ENCODE measurements at regions not wholly inside any gene's neighbourhood (a gene's known extent, or its start where the extent isn't known, plus 50 kb on each side); places are given as distances from the start of the nearest gene placed in this dataset.

- Histone ChIP-seq H3K36me3 (replicated peaks) (no peaks in the 10 kb centered on the region), H3K27ac (no peak overlapping the region), H3K27me3 (replicated peaks) (no peaks in the 10 kb centered on the region), H3K4me3 (ENCODE audit: low read depth, low read length) (no peak overlapping the region)
- no peak for TF ChIP-seq CTCF (IDR thresholded peaks at IDR 0.05; ENCODE audit: low read depth, low read length, missing control alignments)
- in situ Hi-C loops (cut with HindIII; ENCODE audit: low pct_ligation_motif_present, low sequenced_read_pairs): no loop called here
- no peak for DNase-seq
Observed at GRCh38 chr6:25052181-25052580, 116.4 kb upstream of the RIPOR2 start.

GRCh38 chr6:25053875-25054371 lies 118.2 kb upstream of the RIPOR2 start:
- no peaks in the 10 kb centered on the region for H3K36me3 ChIP-seq (replicated peaks)
- H3K27me3 ChIP-seq (replicated peaks): no peaks in the 10 kb centered on the region
- TF ChIP-seq CTCF (IDR thresholded peaks at IDR 0.05; ENCODE audit: low read depth, low read length, missing control alignments): no peak
- peak overlapping the region; percentile 87 for H3K27ac ChIP-seq
- no peak for DNase-seq
- H3K4me3 ChIP-seq (ENCODE audit: low read depth, low read length): no peak overlapping the region
- in situ Hi-C loops (cut with HindIII; ENCODE audit: low pct_ligation_motif_present, low sequenced_read_pairs): no loop called here

- TF ChIP-seq CTCF (IDR thresholded peaks at IDR 0.05; ENCODE audit: low read depth, low read length, missing control alignments): no peak
- peak; percentile 55 for DNase-seq
- Histone ChIP-seq H3K36me3 (replicated peaks) (no peaks in the 10 kb centered on the region), H3K27ac (peak overlapping the region; percentile 87), H3K4me3 (ENCODE audit: low read depth, low read length) (no peak overlapping the region), H3K27me3 (replicated peaks) (no peaks in the 10 kb centered on the region)
- in situ Hi-C loops (cut with HindIII; ENCODE audit: low pct_ligation_motif_present, low sequenced_read_pairs): no loop called here
Observed at GRCh38 chr6:25054469-25054868, 118.7 kb upstream of the RIPOR2 start.

GRCh38 chr6:25056130-25056529 lies 120.4 kb upstream of the RIPOR2 start:
- Histone ChIP-seq H3K27me3 (replicated peaks) (no peaks in the 10 kb centered on the region), H3K4me3 (ENCODE audit: low read depth, low read length) (no peak overlapping the region), H3K27ac (no peak overlapping the region), H3K36me3 (replicated peaks) (no peaks in the 10 kb centered on the region)
- no peak for DNase-seq
- in situ Hi-C loops (cut with HindIII; ENCODE audit: low pct_ligation_motif_present, low sequenced_read_pairs): no loop called here
- no peak for TF ChIP-seq CTCF (IDR thresholded peaks at IDR 0.05; ENCODE audit: low read depth, low read length, missing control alignments)

GRCh38 chr6:25057111-25057905 lies 121.5 kb upstream of the RIPOR2 start:
- in situ Hi-C loops (cut with HindIII; ENCODE audit: low pct_ligation_motif_present, low sequenced_read_pairs): no loop called here
- H3K4me3 ChIP-seq (ENCODE audit: low read depth, low read length): no peak overlapping the region
- no peaks in the 10 kb centered on the region for H3K36me3 ChIP-seq (replicated peaks)
- TF ChIP-seq CTCF (IDR thresholded peaks at IDR 0.05; ENCODE audit: low read depth, low read length, missing control alignments): no peak
- H3K27ac ChIP-seq: no peak overlapping the region
- no peak for DNase-seq
- no peaks in the 10 kb centered on the region for H3K27me3 ChIP-seq (replicated peaks)
